ENCODE measurements at regions not wholly inside any gene's neighbourhood (a gene's known extent, or its start where the extent isn't known, plus 50 kb on each side); places are given as distances from the start of the nearest gene placed in this dataset.

- H3K4me1 ChIP-seq (ENCODE audit: insufficient read depth, low read length): no peaks in the 10 kb centered on the region
- no peak overlapping the region for H3K4me3 ChIP-seq (ENCODE audit: low read length)
- no peak overlapping the region for H3K27ac Mint-ChIP-seq
- CTCF ChIA-PET: no interaction called here
- POLR2A ChIA-PET: no interaction called here
- H3K36me3 ChIP-seq (ENCODE audit: insufficient read depth, low read length): no peaks in the 10 kb centered on the region
- DNase-seq (no peak), ATAC-seq (ENCODE audit: poor library complexity) (no peak)
- TF ChIP-seq CTCF (IDR thresholded peaks at IDR 0.05): no peak
- no peaks in the 10 kb centered on the region for H3K27me3 ChIP-seq (ENCODE audit: control insufficient read depth in 1 of 2, insufficient read depth in 2 of 2, low read length in 2 of 2)
- H3K9me3 Mint-ChIP-seq: peaks cover 5% of the 10 kb centered on the region
- no peak overlapping the region for H3K27ac ChIP-seq (ENCODE audit: low read depth in 1 of 2, low read length in 2 of 2)
- no peak overlapping the region for H3K4me3 Mint-ChIP-seq
- no peaks in the 10 kb centered on the region for H3K27me3 Mint-ChIP-seq
- intact Hi-C loops (cut with DNase I, micrococcal nuclease): no loop called here
- no peaks in the 10 kb centered on the region for H3K9me3 ChIP-seq (ENCODE audit: control insufficient read depth in 1 of 2, insufficient read depth in 1 of 2, low read length in 2 of 2)
- no peaks in the 10 kb centered on the region for H3K4me1 Mint-ChIP-seq (ENCODE audit: low read depth)
- no peaks in the 10 kb centered on the region for H3K36me3 Mint-ChIP-seq (ENCODE audit: low read depth)
Measured at GRCh38 chr5:125130591-125130990, 384.2 kb upstream of the ZNF608 start.

- H3K36me3 ChIP-seq (ENCODE audit: insufficient read depth, low read length): no peaks in the 10 kb centered on the region
- TF ChIP-seq CTCF (IDR thresholded peaks at IDR 0.05): no peak
- DNase-seq: no peak
- no peaks in the 10 kb centered on the region for H3K36me3 Mint-ChIP-seq (ENCODE audit: low read depth)
- H3K9me3 Mint-ChIP-seq: no peaks in the 10 kb centered on the region
- intact Hi-C loops (cut with DNase I, micrococcal nuclease): no loop called here
- ChIA-PET CTCF (no interaction called here), POLR2A (no interaction called here)
- ATAC-seq (ENCODE audit: poor library complexity): no peak
- H3K27me3 ChIP-seq (ENCODE audit: control insufficient read depth in 1 of 2, insufficient read depth in 2 of 2, low read length in 2 of 2): no peaks in the 10 kb centered on the region
- H3K4me1 ChIP-seq (ENCODE audit: insufficient read depth, low read length): no peaks in the 10 kb centered on the region
- no peak overlapping the region for H3K27ac ChIP-seq (ENCODE audit: low read depth in 1 of 2, low read length in 2 of 2)
- H3K4me3 ChIP-seq (ENCODE audit: low read length): no peak overlapping the region
- H3K27me3 Mint-ChIP-seq: no peaks in the 10 kb centered on the region
- no peak overlapping the region for H3K4me3 Mint-ChIP-seq
- H3K9me3 ChIP-seq (ENCODE audit: control insufficient read depth in 1 of 2, insufficient read depth in 1 of 2, low read length in 2 of 2): no peaks in the 10 kb centered on the region
- no peaks in the 10 kb centered on the region for H3K4me1 Mint-ChIP-seq (ENCODE audit: low read depth)
- H3K27ac Mint-ChIP-seq: no peak overlapping the region
Measured at GRCh38 chr5:125134216-125135081, 388.0 kb upstream of the ZNF608 start.

GRCh38 chr5:125137535-125137934, 391.1 kb upstream of the ZNF608 start:
- Mint-ChIP-seq H3K27me3 (no peaks in the 10 kb centered on the region), H3K4me1 (ENCODE audit: low read depth) (no peaks in the 10 kb centered on the region), H3K4me3 (no peak overlapping the region), H3K27ac (no peak overlapping the region), H3K36me3 (ENCODE audit: low read depth) (no peaks in the 10 kb centered on the region), H3K9me3 (no peaks in the 10 kb centered on the region)
- no peaks in the 10 kb centered on the region for H3K9me3 ChIP-seq (ENCODE audit: control insufficient read depth in 1 of 2, insufficient read depth in 1 of 2, low read length in 2 of 2)
- H3K36me3 ChIP-seq (ENCODE audit: insufficient read depth, low read length): no peaks in the 10 kb centered on the region
- no peak for TF ChIP-seq CTCF (IDR thresholded peaks at IDR 0.05)
- no peaks in the 10 kb centered on the region for H3K4me1 ChIP-seq (ENCODE audit: insufficient read depth, low read length)
- intact Hi-C loops (cut with DNase I, micrococcal nuclease): no loop called here
- no peak for ATAC-seq (ENCODE audit: poor library complexity)
- H3K4me3 ChIP-seq (ENCODE audit: low read length): no peak overlapping the region
- H3K27me3 ChIP-seq (ENCODE audit: control insufficient read depth in 1 of 2, insufficient read depth in 2 of 2, low read length in 2 of 2): no peaks in the 10 kb centered on the region
- ChIA-PET POLR2A (no interaction called here), CTCF (no interaction called here)
- H3K27ac ChIP-seq (ENCODE audit: low read depth in 1 of 2, low read length in 2 of 2): no peak overlapping the region
- DNase-seq: no peak

All from CD4-positive, alpha-beta T cell (primary cell).